ENCODE measurements at regions not wholly inside any gene's neighbourhood (a gene's known extent, or its start where the extent isn't known, plus 50 kb on each side); places are given as distances from the start of the nearest gene placed in this dataset.
A peak's percentile ranks its signal among the peaks of the same experiment; 100 is the strongest.

DNA sequence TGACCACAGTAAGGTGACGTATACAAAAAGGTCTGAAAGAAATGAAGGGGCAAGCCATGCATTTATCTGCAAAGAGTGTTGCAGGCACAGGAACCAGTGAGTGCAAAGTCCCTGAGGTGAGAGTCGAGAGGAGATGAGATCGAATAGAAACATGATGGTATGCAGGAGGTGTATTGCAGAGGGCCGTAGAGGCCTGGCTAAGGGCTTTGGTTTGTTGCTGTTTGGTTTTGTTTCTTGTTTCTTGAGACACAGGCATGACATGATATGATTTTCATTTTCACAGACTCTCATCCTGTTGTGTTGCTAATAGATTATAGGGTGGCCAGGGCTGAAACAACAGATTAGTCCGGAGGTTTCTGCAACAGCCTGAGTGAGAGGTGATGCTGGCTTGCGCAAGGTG is 80.4 kb downstream of the HSPH1 start:
- Histone ChIP-seq H3K27me3 (ENCODE audit: control insufficient read depth, insufficient read depth) (peaks cover under 1% of the 10 kb centered on the region), H3K4me1 (ENCODE audit: control insufficient read depth, insufficient read depth, low read length) (no peaks in the 10 kb centered on the region), H3K4me3 (ENCODE audit: low read length) (no peak overlapping the region), H3K9me3 (ENCODE audit: control insufficient read depth, low read length) (no peaks in the 10 kb centered on the region), H3K27ac (ENCODE audit: low read length) (no peak overlapping the region)
- intact Hi-C loops (cut with DNase I), result no loop called here
- WGBS, result 84% methylated on average over 6 of the region's 6 CpGs
- DNase-seq, result no peak
- ATAC-seq, result no peak

DNA sequence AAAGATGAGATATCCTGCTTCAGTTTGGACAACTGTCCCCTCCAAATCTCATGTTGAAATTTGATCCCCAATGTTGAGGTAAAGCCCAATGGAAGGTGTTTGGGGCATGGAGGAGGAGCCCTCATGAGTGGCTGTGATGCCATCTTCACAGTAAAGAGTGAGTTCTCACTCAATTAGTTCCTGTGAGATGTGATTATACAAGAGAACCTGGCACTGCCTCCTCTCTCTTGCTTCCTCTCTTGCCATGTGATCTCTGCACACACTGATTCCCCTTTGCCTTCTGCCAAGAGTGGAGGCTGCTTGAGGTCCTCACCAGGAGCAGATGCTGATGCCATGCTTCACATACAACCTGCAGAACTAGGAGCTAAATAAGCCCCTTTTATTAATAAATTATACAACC is 86.9 kb downstream of the HSPH1 start:
- no peak overlapping the region for H3K27ac ChIP-seq (ENCODE audit: low read length)
- DNase-seq (no peak), ATAC-seq (no peak)
- H3K4me1 ChIP-seq (ENCODE audit: control insufficient read depth, insufficient read depth, low read length), result no peaks in the 10 kb centered on the region
- no peak overlapping the region for H3K4me3 ChIP-seq (ENCODE audit: low read length)
- intact Hi-C loops (cut with DNase I), result no loop called here
- H3K27me3 ChIP-seq (ENCODE audit: control insufficient read depth, insufficient read depth), result no peaks in the 10 kb centered on the region
- no peaks in the 10 kb centered on the region for H3K9me3 ChIP-seq (ENCODE audit: control insufficient read depth, low read length)

DNA sequence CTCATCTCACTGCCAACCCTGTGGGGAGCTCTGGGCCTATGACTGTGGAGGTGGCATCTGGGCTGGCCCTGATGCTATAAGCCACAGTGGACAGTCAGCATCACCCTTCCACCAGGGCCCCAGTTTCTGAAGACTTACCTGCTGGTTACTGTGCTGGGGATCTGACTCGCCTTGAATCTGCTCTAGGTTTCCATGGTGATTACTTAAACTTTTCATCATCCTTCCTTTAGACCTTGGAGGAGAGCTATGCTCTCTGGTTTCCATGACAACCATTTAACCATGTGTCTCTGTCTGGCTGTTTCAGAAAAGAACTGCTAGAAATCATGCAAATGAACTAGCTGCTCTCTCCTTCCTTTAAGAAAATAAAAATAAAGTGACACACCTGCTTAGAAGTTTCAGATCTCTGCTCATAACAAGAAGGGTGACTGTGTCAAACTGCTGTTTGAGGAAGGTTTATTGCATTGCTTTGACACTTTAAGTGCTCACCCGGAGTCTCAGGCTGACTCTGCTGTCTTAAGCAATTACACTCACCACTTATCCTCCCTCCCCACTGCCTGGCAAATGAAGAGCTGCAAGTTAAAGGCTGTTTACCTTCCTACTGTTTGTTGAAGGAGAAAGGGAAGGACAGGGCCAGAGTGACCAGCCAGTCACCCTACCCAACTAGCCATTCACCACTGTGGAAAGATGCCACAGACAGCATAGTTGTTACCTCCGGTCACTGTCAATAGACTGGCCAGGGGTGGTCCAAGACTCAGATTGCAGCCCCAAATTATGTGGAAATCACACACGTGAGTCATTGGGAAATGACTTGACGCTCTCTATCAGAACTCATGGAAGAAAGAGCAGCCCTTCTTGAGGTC is 87.6 kb downstream of the HSPH1 start:
- Histone ChIP-seq H3K4me3 (ENCODE audit: low read length) (no peak overlapping the region), H3K4me1 (ENCODE audit: control insufficient read depth, insufficient read depth, low read length) (no peaks in the 10 kb centered on the region), H3K27ac (ENCODE audit: low read length) (no peak overlapping the region), H3K9me3 (ENCODE audit: control insufficient read depth, low read length) (no peaks in the 10 kb centered on the region), H3K27me3 (ENCODE audit: control insufficient read depth, insufficient read depth) (no peaks in the 10 kb centered on the region)
- intact Hi-C loops (cut with DNase I), result no loop called here
- 63% methylated on average over 5 of the region's 5 CpGs for WGBS
- DNase-seq, result no peak
- no peak for ATAC-seq

DNA sequence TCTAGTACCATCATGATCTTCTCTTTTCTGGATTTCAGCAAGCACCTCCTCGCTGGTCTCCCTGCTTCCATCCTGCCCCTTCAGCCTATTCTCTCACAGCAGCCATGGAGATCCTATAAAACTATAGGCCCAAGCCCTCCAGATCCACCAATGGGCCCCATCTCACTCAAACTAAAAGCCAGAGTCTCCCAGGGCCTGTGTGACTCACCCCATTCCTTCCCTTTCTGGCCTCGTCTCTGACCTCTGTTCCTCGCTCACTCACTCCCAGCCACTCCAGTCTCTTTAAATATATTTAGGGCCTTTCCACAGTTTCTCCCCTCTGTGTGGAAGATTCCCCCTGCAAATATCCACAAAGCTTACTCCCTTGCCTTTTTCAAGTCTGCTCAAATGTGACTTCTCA is 89.7 kb downstream of the HSPH1 start:
- H3K27me3 ChIP-seq (ENCODE audit: control insufficient read depth, insufficient read depth), result no peaks in the 10 kb centered on the region
- no peak for DNase-seq
- no peaks in the 10 kb centered on the region for H3K4me1 ChIP-seq (ENCODE audit: control insufficient read depth, insufficient read depth, low read length)
- H3K27ac ChIP-seq (ENCODE audit: low read length), result no peak overlapping the region
- no peak for ATAC-seq
- no peak overlapping the region for H3K4me3 ChIP-seq (ENCODE audit: low read length)
- H3K9me3 ChIP-seq (ENCODE audit: control insufficient read depth, low read length), result no peaks in the 10 kb centered on the region
- 85% methylated on average over 3 of the region's 3 CpGs for WGBS
- intact Hi-C loops (cut with DNase I), result no loop called here

DNA sequence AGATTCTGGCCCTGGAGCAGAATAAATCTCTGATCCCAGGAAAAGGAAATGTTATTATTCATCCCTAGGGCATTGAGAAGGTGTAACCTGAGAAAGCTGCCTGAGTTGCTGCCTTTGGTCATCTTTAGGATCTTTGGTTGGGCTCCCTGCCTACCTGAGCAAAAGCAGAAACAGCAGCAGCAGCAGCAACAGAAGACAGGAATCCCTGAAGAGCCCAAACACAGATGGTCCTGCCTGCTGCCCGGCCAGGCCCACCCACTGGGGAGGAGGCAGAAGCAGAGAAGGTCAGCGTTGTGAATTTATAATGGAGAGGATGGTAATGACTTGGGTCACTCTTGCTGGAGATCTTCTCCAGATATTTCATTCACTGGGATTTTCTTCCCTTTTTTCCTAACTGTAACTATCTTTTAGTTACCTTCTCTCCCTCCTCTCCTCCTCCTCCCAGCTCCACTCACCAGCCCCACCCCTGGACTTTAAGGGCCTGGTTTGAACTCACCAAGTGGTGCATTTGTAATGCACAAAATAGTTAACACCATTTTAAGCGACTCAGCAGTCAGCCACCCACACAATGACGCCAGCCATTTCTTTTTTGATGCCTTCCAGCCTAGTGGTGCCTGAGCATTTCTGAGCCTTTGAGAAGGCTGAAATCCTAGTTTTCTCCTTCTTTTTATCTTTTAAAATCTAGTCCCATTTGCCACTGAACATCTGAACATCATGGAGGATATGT is 91.7 kb downstream of the HSPH1 start:
- WGBS, result 45% methylated on average over 4 of the region's 4 CpGs
- H3K4me1 ChIP-seq (ENCODE audit: control insufficient read depth, insufficient read depth, low read length), result no peaks in the 10 kb centered on the region
- no peaks in the 10 kb centered on the region for H3K9me3 ChIP-seq (ENCODE audit: control insufficient read depth, low read length)
- DNase-seq (no peak), ATAC-seq (no peak)
- intact Hi-C loops (cut with DNase I), result no loop called here
- H3K4me3 ChIP-seq (ENCODE audit: low read length), result no peak overlapping the region
- H3K27ac ChIP-seq (ENCODE audit: low read length), result no peak overlapping the region
- H3K27me3 ChIP-seq (ENCODE audit: control insufficient read depth, insufficient read depth), result no peaks in the 10 kb centered on the region

DNA sequence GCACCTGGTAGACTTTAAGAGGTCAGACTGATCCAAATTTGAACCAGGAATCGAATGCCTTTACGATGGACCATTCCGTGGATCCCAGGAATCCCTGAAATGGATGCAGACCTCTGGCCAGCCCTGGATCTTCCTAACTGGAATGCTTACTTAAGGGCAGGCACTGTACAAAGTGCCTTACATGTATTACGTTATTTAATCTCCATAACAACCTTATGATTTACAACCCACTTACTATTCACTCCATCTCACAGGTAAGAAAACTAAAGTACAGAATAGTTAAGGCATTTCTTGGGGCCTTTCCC is 93.6 kb downstream of the HSPH1 start:
- H3K4me1 ChIP-seq (ENCODE audit: control insufficient read depth, insufficient read depth, low read length), result no peaks in the 10 kb centered on the region
- WGBS, result 82% methylated on average over 4 of the region's 4 CpGs
- H3K4me3 ChIP-seq (ENCODE audit: low read length), result no peak overlapping the region
- ATAC-seq (no peak), DNase-seq (no peak)
- H3K27ac ChIP-seq (ENCODE audit: low read length), result no peak overlapping the region
- intact Hi-C loops (cut with DNase I), result no loop called here
- H3K9me3 ChIP-seq (ENCODE audit: control insufficient read depth, low read length), result no peaks in the 10 kb centered on the region
- no peaks in the 10 kb centered on the region for H3K27me3 ChIP-seq (ENCODE audit: control insufficient read depth, insufficient read depth)

DNA sequence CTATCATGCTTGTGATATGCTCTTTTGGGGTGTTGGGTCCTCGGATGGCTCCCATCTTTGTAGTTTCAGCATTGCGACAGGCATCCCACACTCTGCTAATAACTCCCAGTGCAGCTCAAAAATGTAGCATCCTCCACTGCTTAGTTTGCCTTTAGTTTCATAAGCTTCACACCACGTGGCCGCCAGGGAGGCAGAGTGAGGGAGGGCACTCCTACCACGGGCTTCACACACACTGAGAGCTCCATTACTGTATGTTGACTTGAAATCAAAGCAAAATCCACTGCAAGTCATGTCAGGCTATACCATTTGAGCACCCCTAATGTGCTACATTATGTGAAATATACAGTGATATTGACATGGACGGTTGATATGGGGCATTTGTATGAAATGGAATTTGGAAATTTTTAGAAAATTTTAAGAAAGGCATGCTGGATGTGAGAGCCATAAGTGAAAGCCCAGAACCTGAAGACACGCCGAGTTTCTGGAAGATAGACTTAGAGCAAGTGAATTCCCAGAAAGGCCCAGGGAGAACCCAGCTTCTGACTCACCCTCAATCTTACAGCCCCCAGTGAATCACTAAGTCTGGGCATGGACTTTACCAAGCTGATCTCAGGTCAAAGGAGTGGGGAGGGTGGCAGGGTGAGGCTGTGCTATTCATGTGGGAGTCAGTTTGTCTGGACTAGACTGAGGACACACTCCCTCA is 94.1 kb downstream of the HSPH1 start:
- Histone ChIP-seq H3K4me3 (ENCODE audit: low read length) (no peak overlapping the region), H3K9me3 (ENCODE audit: control insufficient read depth, low read length) (no peaks in the 10 kb centered on the region), H3K4me1 (ENCODE audit: control insufficient read depth, insufficient read depth, low read length) (no peaks in the 10 kb centered on the region), H3K27ac (ENCODE audit: low read length) (no peak overlapping the region), H3K27me3 (ENCODE audit: control insufficient read depth, insufficient read depth) (no peaks in the 10 kb centered on the region)
- ATAC-seq, result peak in 1 of 2 donors; percentile 47
- DNase-seq, result no peak
- intact Hi-C loops (cut with DNase I), result no loop called here
- 83% methylated on average over 8 of the region's 8 CpGs for WGBS

DNA sequence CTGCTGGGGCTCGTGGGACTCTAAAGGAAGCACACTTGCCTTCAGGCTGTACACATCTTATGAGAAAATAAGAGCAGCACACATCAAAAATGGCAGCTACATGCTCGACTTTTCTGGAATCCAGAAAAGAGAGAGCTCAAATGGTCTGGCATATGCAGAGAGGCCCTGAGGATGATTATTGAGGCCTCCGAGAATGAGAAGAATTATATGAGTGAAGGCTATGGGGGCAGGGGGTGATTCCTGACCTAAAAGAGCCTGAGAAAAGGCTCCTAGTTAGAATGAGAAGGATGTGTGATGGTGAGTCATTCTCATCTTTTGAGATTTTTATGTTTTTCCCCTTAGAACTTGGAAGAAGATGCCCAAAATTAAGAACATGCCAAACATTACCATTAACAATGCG is 97.1 kb downstream of the HSPH1 start:
- Histone ChIP-seq H3K4me1 (ENCODE audit: control insufficient read depth, insufficient read depth, low read length) (no peaks in the 10 kb centered on the region), H3K4me3 (ENCODE audit: low read length) (no peak overlapping the region), H3K9me3 (ENCODE audit: control insufficient read depth, low read length) (no peaks in the 10 kb centered on the region), H3K27me3 (ENCODE audit: control insufficient read depth, insufficient read depth) (no peaks in the 10 kb centered on the region), H3K27ac (ENCODE audit: low read length) (no peak overlapping the region)
- intact Hi-C loops (cut with DNase I), result no loop called here
- ATAC-seq (no peak), DNase-seq (no peak)
- WGBS, result 89% methylated on average over 4 of the region's 4 CpGs

DNA sequence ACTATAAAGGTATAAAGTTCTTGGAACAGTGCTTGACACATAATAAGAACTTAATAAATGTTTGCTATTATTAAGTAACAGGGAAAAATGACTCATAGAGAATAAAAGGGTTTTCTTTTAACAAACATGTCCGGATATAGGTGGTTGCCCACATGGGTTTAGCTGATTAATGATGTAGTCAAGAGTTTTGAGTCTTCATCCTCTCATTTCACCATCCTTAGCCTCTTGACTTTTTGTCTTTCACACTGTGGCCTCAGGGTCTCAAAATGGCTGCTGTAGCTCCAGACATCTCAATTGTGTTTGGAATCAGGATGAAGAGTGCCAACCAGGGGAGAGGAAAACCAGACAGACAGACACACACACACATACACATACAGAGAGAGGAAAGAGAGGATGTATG is 97.9 kb downstream of the HSPH1 start:
- no peak overlapping the region for H3K27ac ChIP-seq (ENCODE audit: low read length)
- no peak for ATAC-seq
- H3K4me1 ChIP-seq (ENCODE audit: control insufficient read depth, insufficient read depth, low read length), result no peaks in the 10 kb centered on the region
- H3K4me3 ChIP-seq (ENCODE audit: low read length), result no peak overlapping the region
- 81% methylated on average over 1 of the region's 1 CpG for WGBS
- intact Hi-C loops (cut with DNase I), result no loop called here
- no peaks in the 10 kb centered on the region for H3K9me3 ChIP-seq (ENCODE audit: control insufficient read depth, low read length)
- no peaks in the 10 kb centered on the region for H3K27me3 ChIP-seq (ENCODE audit: control insufficient read depth, insufficient read depth)
- no peak for DNase-seq

DNA sequence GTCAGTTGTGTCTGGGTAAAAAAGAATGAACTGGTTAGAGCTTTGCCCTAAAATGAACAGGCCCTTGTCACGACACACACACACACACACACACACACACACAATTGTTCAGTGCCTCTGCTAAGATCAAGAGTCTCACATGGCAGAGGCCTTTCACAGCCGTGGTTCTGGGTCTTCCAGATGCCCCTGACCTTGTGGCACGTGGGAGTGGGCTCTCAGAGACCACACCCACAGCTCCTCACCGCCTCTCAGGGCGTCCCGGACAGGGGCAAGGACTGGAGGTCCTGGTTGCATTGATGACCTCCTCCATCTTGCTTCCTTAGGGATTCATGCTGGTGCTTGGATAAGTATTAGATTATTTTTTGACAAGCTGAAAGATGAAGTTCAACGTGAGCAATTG is 101.0 kb downstream of the HSPH1 start:
- 73% methylated on average over 7 of the region's 7 CpGs for WGBS

DNA sequence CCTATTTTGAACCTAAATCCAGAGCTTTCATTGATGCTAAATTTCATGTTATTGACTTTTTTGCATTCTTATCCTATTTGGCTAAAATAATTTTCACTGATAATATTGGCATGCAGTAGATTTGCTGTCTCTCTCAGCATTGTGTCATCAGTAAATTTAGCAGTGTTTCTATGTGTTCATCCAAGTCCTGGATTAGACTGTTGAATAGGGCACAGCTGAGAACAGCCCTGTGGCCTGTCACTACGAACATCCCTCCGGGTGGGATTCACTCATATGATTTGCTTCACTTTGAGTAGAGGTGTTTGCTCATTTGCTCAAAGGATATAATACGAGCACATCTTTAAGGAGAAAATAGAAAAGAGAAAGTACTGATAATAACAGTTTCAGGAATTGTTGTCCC is 101.5 kb downstream of the HSPH1 start:
- 89% methylated on average over 3 of the region's 3 CpGs for WGBS
- intact Hi-C loops (cut with DNase I), result no loop called here
- H3K27ac ChIP-seq (ENCODE audit: low read length), result no peak overlapping the region
- no peaks in the 10 kb centered on the region for H3K9me3 ChIP-seq (ENCODE audit: control insufficient read depth, low read length)
- H3K4me3 ChIP-seq (ENCODE audit: low read length), result no peak overlapping the region
- H3K4me1 ChIP-seq (ENCODE audit: control insufficient read depth, insufficient read depth, low read length), result no peaks in the 10 kb centered on the region
- DNase-seq (no peak), ATAC-seq (no peak)
- H3K27me3 ChIP-seq (ENCODE audit: control insufficient read depth, insufficient read depth), result no peaks in the 10 kb centered on the region

More for the DNA sequence above, 101.0 kb downstream of the HSPH1 start:
- DNase-seq, result no peak
- intact Hi-C loops (cut with DNase I), result no loop called here
- H3K27me3 ChIP-seq (ENCODE audit: control insufficient read depth, insufficient read depth), result no peaks in the 10 kb centered on the region
- H3K4me3 ChIP-seq (ENCODE audit: low read length), result no peak overlapping the region
- ATAC-seq, result no peak
- no peak overlapping the region for H3K27ac ChIP-seq (ENCODE audit: low read length)
- no peaks in the 10 kb centered on the region for H3K9me3 ChIP-seq (ENCODE audit: control insufficient read depth, low read length)
- no peaks in the 10 kb centered on the region for H3K4me1 ChIP-seq (ENCODE audit: control insufficient read depth, insufficient read depth, low read length)
